ENCODE measurements at regions not wholly inside any gene's neighbourhood (a gene's known extent, or its start where the extent isn't known, plus 50 kb on each side); places are given as distances from the start of the nearest gene placed in this dataset.

DNA sequence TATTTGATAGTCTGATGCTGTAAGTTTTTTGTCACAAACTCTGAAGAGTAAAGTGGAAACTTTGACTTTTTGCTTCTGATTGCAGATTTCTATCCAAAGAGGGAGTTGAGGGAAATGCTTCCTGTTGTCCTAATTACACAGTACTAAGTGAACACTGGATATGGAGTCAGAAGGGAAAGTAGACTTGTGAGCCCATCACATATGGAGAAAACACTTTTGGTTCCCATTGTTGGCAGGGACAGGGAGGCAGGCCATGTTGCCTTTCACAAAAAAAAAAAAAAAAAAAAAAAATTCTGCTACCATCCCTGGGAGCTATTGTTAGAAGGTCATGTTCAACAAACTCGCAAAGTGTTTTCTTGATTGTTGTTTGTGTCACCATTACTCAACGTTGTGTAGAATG is 144.3 kb downstream of the RPIA start:
- H3K9me3 ChIP-seq, result no peaks in the 10 kb centered on the region
- DNase-seq, result no peak
- intact Hi-C loops (cut with DNase I; ENCODE audit: low total_unique reads) (no loop called here), in situ Hi-C loops (cut with MboI; ENCODE audit: low sequenced_read_pairs in 4 of 4) (no loop called here)
- no peak for TF ChIP-seq CTCF (IDR thresholded peaks at IDR 0.05 in 4 of 5, conservative IDR thresholded peaks at IDR 0.05 in 1 of 5)
- no peak for TF ChIP-seq POLR2A (IDR thresholded peaks at IDR 0.05)
- no peaks in the 10 kb centered on the region for H3K4me1 ChIP-seq
- no peak for ATAC-seq
- no peak overlapping the region for H3K4me3 ChIP-seq
- no peaks in the 10 kb centered on the region for H3K36me3 ChIP-seq
- no peaks in the 10 kb centered on the region for H3K27me3 ChIP-seq
- no peak overlapping the region for H3K27ac ChIP-seq

GRCh38 chr2:88836351-88836750 is 144.9 kb downstream of the RPIA start:
- Histone ChIP-seq H3K4me1 (no peaks in the 10 kb centered on the region), H3K27me3 (no peaks in the 10 kb centered on the region), H3K4me3 (no peak overlapping the region), H3K9me3 (no peaks in the 10 kb centered on the region), H3K36me3 (no peaks in the 10 kb centered on the region), H3K27ac (no peak overlapping the region)
- DNase-seq, result no peak
- no peak for ATAC-seq
- in situ Hi-C loops (cut with MboI; ENCODE audit: low sequenced_read_pairs in 4 of 4), result no loop called here
- intact Hi-C loops (cut with DNase I; ENCODE audit: low total_unique reads), result no loop called here
- no peak for TF ChIP-seq CTCF (IDR thresholded peaks at IDR 0.05 in 4 of 5, conservative IDR thresholded peaks at IDR 0.05 in 1 of 5)
- TF ChIP-seq POLR2A (IDR thresholded peaks at IDR 0.05), result no peak

GRCh38 chr2:88837511-88838160 is 146.2 kb downstream of the RPIA start:
- Histone ChIP-seq H3K27me3 (no peaks in the 10 kb centered on the region), H3K4me3 (no peak overlapping the region), H3K9me3 (no peaks in the 10 kb centered on the region), H3K27ac (peak overlapping the region in 1 of 4 donors; percentile 44), H3K36me3 (no peaks in the 10 kb centered on the region), H3K4me1 (no peaks in the 10 kb centered on the region)
- in situ Hi-C loops (cut with MboI; ENCODE audit: low sequenced_read_pairs in 4 of 4) (no loop called here), intact Hi-C loops (cut with DNase I; ENCODE audit: low total_unique reads) (no loop called here)
- ATAC-seq (no peak), DNase-seq (no peak)
- TF ChIP-seq CTCF (IDR thresholded peaks at IDR 0.05 in 4 of 5, conservative IDR thresholded peaks at IDR 0.05 in 1 of 5) (no peak), POLR2A (IDR thresholded peaks at IDR 0.05) (no peak)

DNA sequence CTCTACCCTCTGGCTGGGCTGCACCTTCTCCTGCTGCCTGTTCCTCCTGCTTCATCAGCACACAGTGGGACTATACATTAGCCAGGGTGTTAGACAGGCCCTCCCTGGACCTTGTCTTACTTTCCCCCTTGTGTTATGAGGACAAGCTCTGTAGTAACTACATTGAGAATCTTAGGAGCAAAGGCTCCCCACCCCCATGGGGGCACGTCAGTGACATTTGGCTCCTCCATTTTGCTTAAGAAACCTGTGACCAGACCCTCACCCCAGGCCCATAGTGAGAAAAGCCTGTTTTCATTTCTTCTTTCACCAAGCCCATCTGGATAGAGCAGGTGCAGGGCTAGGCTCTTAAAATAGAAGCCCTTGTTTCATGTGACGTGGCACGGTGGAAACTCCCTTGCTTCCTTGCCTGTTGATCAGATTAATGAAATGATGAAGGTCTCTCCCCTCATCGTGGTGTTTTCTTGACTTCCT is 146.7 kb downstream of the RPIA start:
- peak overlapping the region in 1 of 4 donors; percentile 44 for H3K27ac ChIP-seq
- TF ChIP-seq POLR2A (IDR thresholded peaks at IDR 0.05), result no peak
- no peak for TF ChIP-seq CTCF (IDR thresholded peaks at IDR 0.05 in 4 of 5, conservative IDR thresholded peaks at IDR 0.05 in 1 of 5)

More for the DNA sequence above, 146.7 kb downstream of the RPIA start:
- no peak for ATAC-seq
- no peaks in the 10 kb centered on the region for H3K36me3 ChIP-seq
- no peaks in the 10 kb centered on the region for H3K27me3 ChIP-seq
- no peak for DNase-seq
- H3K9me3 ChIP-seq, result no peaks in the 10 kb centered on the region
- in situ Hi-C loops (cut with MboI; ENCODE audit: low sequenced_read_pairs in 4 of 4) (no loop called here), intact Hi-C loops (cut with DNase I; ENCODE audit: low total_unique reads) (no loop called here)
- no peaks in the 10 kb centered on the region for H3K4me1 ChIP-seq
- H3K4me3 ChIP-seq, result no peak overlapping the region

Measured in gastrocnemius medialis (tissue), 4 donors.